Liver (tissue), 3 donors: ENCODE measurements at regions not wholly inside any gene's neighbourhood (a gene's known extent, or its start where the extent isn't known, plus 50 kb on each side); places are given as distances from the start of the nearest gene placed in this dataset.

Experiments
- ATF3 ChIP-seq: IDR thresholded peaks from 2 replicates; pipeline ENCODE4 v1.6.1; 2016; ENCODE audit warnings: antibody characterized with exemption
- CTCF ChIP-seq: fragments of 150-350 bp; IDR thresholded peaks from 2 replicates; pipeline ENCODE4 v1.5.1; 2017; ENCODE audit warnings: improper control_type of control experiment, low read depth, low read length; ENCODE audit not compliant: missing input control
- EGR1 ChIP-seq, 2 donors: IDR thresholded peaks; 2 replicates each; pipeline ENCODE4 v1.6.1; 2016 to 2018; ENCODE audit warnings: antibody characterized with exemption in 2 of 2, low read depth in 2 of 2
- FOXA1 ChIP-seq: IDR thresholded peaks from 2 replicates; pipeline ENCODE4 v1.6.1; 2016; ENCODE audit warnings: antibody characterized with exemption
- GABPA ChIP-seq, 2 donors: IDR thresholded peaks in 1 of 2; conservative IDR thresholded peaks in 1 of 2; 2 replicates each; pipeline ENCODE4 v1.6.1; 2016; ENCODE audit warnings: antibody characterized with exemption in 2 of 2, mild to moderate bottlenecking in 1 of 2, moderate library complexity in 1 of 2
- JUND ChIP-seq, 2 donors: IDR thresholded peaks; 2 replicates each; pipeline ENCODE4 v1.6.1; 2016; ENCODE audit warnings: antibody characterized with exemption in 2 of 2
- MAX ChIP-seq: IDR thresholded peaks from 2 replicates; pipeline ENCODE4 v1.6.1; 2016; ENCODE audit warnings: antibody characterized with exemption
- REST ChIP-seq: IDR thresholded peaks from 2 replicates; pipeline ENCODE4 v1.6.1; 2016; ENCODE audit warnings: antibody characterized with exemption, mild to moderate bottlenecking
- SP1 ChIP-seq: IDR thresholded peaks from 2 replicates; pipeline ENCODE4 v1.6.1; 2018; ENCODE audit warnings: antibody characterized with exemption, mild to moderate bottlenecking
- TAF1 ChIP-seq: conservative IDR thresholded peaks from 2 replicates; pipeline ENCODE4 v1.6.1; 2016; ENCODE audit warnings: antibody characterized with exemption, mild to moderate bottlenecking
- YY1 ChIP-seq: IDR thresholded peaks from 2 replicates; pipeline ENCODE4 v1.6.1; 2016; ENCODE audit warnings: antibody characterized with exemption, mild to moderate bottlenecking
- ZBTB33 ChIP-seq: IDR thresholded peaks from 2 replicates; pipeline ENCODE4 v1.6.1; 2016; ENCODE audit warnings: antibody characterized with exemption
- donor health status: healthy.
- donor health status: healthy.

GRCh38 chr22:48143856-48144255, 1381.4 kb downstream of the TBC1D22A start:
- TF ChIP-seq CTCF (no peak), ATF3 (no peak), EGR1 (IDR thresholded peaks at IDR 0.05; ENCODE audit: low read depth in 2 of 2) (no peak), MAX (no peak), FOXA1 (no peak), SP1 (no peak), ZBTB33 (no peak), TAF1 (no peak), GABPA (IDR thresholded peaks at IDR 0.05 in 1 of 2, conservative IDR thresholded peaks at IDR 0.05 in 1 of 2) (no peak), JUND (IDR thresholded peaks at IDR 0.05) (no peak), YY1 (no peak), REST (no peak)
